ENCODE measurements at regions not wholly inside any gene's neighbourhood (a gene's known extent, or its start where the extent isn't known, plus 50 kb on each side); places are given as distances from the start of the nearest gene placed in this dataset.

- H3K27ac Mint-ChIP-seq: no peak overlapping the region
- H3K4me3 Mint-ChIP-seq: no peak overlapping the region
- H3K27me3 ChIP-seq (ENCODE audit: control insufficient read depth in 2 of 2, insufficient read depth in 2 of 2, low read length in 2 of 2): no peaks in the 10 kb centered on the region
- H3K9ac ChIP-seq (ENCODE audit: insufficient read depth, low read length, poor library complexity, severe bottlenecking): no peak overlapping the region
- intact Hi-C loops (cut with micrococcal nuclease): no loop called here
- no peaks in the 10 kb centered on the region for H3K27me3 Mint-ChIP-seq (ENCODE audit: low read depth in 3 of 3)
- no peaks in the 10 kb centered on the region for H3K9me3 ChIP-seq (replicated peaks in 1 of 2; ENCODE audit: control insufficient read depth in 1 of 2, insufficient read depth in 1 of 2, low read length in 2 of 2)
- H3K36me3 Mint-ChIP-seq: no peaks in the 10 kb centered on the region
- no peak overlapping the region for H3K4me3 ChIP-seq (replicated peaks in 1 of 3; ENCODE audit: low read depth in 2 of 3, low read length in 3 of 3)
- no peaks in the 10 kb centered on the region for H4K20me1 ChIP-seq (ENCODE audit: insufficient read depth, low read length)
- H3K79me2 ChIP-seq (ENCODE audit: insufficient read depth, low read length): no peaks in the 10 kb centered on the region
- H3K4me1 ChIP-seq (ENCODE audit: control insufficient read depth in 1 of 2, insufficient read depth in 2 of 2, low read length in 2 of 2): no peaks in the 10 kb centered on the region
- DNase-seq: no peak
- TF ChIP-seq, protein P1, sequence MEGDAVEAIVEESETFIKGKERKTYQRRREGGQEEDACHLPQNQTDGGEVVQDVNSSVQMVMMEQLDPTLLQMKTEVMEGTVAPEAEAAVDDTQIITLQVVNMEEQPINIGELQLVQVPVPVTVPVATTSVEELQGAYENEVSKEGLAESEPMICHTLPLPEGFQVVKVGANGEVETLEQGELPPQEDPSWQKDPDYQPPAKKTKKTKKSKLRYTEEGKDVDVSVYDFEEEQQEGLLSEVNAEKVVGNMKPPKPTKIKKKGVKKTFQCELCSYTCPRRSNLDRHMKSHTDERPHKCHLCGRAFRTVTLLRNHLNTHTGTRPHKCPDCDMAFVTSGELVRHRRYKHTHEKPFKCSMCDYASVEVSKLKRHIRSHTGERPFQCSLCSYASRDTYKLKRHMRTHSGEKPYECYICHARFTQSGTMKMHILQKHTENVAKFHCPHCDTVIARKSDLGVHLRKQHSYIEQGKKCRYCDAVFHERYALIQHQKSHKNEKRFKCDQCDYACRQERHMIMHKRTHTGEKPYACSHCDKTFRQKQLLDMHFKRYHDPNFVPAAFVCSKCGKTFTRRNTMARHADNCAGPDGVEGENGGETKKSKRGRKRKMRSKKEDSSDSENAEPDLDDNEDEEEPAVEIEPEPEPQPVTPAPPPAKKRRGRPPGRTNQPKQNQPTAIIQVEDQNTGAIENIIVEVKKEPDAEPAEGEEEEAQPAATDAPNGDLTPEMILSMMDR (IDR thresholded peaks at IDR 0.05): no peak
- no peak overlapping the region for H3K27ac ChIP-seq (ENCODE audit: low read depth in 1 of 2, low read length in 2 of 2)
- H3K9me3 Mint-ChIP-seq: peaks cover 0 to 2% (median 0%) of the 10 kb centered on the region in 7 donors
- H3K36me3 ChIP-seq (replicated peaks in 1 of 2; ENCODE audit: control insufficient read depth in 1 of 2, insufficient read depth in 2 of 2, low read length in 2 of 2): no peaks in the 10 kb centered on the region
- H3K4me1 Mint-ChIP-seq: no peaks in the 10 kb centered on the region
- no peak overlapping the region for H2AFZ ChIP-seq (ENCODE audit: insufficient read depth, low read depth, low read length, poor library complexity, severe bottlenecking)
- H3K4me2 ChIP-seq (replicated peaks; ENCODE audit: extremely low read depth, low read length, poor library complexity, severe bottlenecking): no peak overlapping the region
- WGBS (ENCODE audit: insufficient coverage): no CpG with 5 or more reads among the region's 2 CpGs
These were observed 143.8 kb upstream of the CLEC14A start for GRCh38 chr14:38399652-38400051.

GRCh38 chr14:38394767-38395166 lies 138.9 kb upstream of the CLEC14A start:
- Histone ChIP-seq H2AFZ (ENCODE audit: insufficient read depth, low read depth, low read length, poor library complexity, severe bottlenecking) (no peak overlapping the region), H3K9ac (ENCODE audit: insufficient read depth, low read length, poor library complexity, severe bottlenecking) (no peak overlapping the region), H3K36me3 (replicated peaks in 1 of 2; ENCODE audit: control insufficient read depth in 1 of 2, insufficient read depth in 2 of 2, low read length in 2 of 2) (no peaks in the 10 kb centered on the region), H4K20me1 (ENCODE audit: insufficient read depth, low read length) (no peaks in the 10 kb centered on the region), H3K4me1 (ENCODE audit: control insufficient read depth in 1 of 2, insufficient read depth in 2 of 2, low read length in 2 of 2) (no peaks in the 10 kb centered on the region), H3K79me2 (ENCODE audit: insufficient read depth, low read length) (no peaks in the 10 kb centered on the region), H3K4me3 (replicated peaks in 1 of 3; ENCODE audit: low read depth in 2 of 3, low read length in 3 of 3) (no peak overlapping the region), H3K27ac (ENCODE audit: low read depth in 1 of 2, low read length in 2 of 2) (no peak overlapping the region), H3K9me3 (replicated peaks in 1 of 2; ENCODE audit: control insufficient read depth in 1 of 2, insufficient read depth in 1 of 2, low read length in 2 of 2) (no peaks in the 10 kb centered on the region), H3K27me3 (ENCODE audit: control insufficient read depth in 2 of 2, insufficient read depth in 2 of 2, low read length in 2 of 2) (no peaks in the 10 kb centered on the region), H3K4me2 (replicated peaks; ENCODE audit: extremely low read depth, low read length, poor library complexity, severe bottlenecking) (no peak overlapping the region)
- Mint-ChIP-seq H3K9me3 (peaks cover 0 to 2% (median 0%) of the 10 kb centered on the region in 7 donors), H3K36me3 (no peaks in the 10 kb centered on the region), H3K27me3 (ENCODE audit: low read depth in 3 of 3) (no peaks in the 10 kb centered on the region), H3K27ac (no peak overlapping the region), H3K4me3 (no peak overlapping the region), H3K4me1 (no peaks in the 10 kb centered on the region)
- TF ChIP-seq, protein P1 (IDR thresholded peaks at IDR 0.05): no peak
- DNase-seq: no peak
- intact Hi-C loops (cut with micrococcal nuclease): no loop called here
